ENCODE measurements at regions not wholly inside any gene's neighbourhood (a gene's known extent, or its start where the extent isn't known, plus 50 kb on each side); places are given as distances from the start of the nearest gene placed in this dataset.

DNA sequence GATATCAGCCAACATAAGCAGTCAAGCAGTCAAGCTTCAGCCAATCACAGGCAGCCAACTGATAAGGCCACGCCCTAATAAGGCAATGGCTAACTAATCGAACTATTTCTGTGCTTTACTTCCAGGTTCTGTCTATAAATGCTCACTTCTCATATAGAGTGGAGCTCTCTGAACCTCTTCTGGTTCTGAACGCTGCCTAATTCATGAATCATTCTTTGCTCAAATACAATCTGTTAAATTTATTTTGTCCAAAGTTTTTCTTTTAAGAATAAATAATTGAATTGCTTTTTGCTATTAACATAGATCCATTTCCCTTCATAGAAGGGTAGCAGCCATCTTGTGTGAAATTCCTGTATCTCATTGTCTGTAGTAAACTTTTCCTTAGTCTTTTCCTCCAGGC is 97.9 kb upstream of the TMEM72 start:
- TF ChIP-seq CTCF (conservative IDR thresholded peaks at IDR 0.05 in 1 of 2, IDR thresholded peaks at IDR 0.05 in 1 of 2; ENCODE audit: low read depth in 1 of 2, low read length in 2 of 2) (no peak), EZH2 (IDR thresholded peaks at IDR 0.05; ENCODE audit: low read length, missing control alignments) (no peak)
